HG02885 (cell line): ENCODE measurements at regions not wholly inside any gene's neighbourhood (a gene's known extent, or its start where the extent isn't known, plus 50 kb on each side); places are given as distances from the start of the nearest gene placed in this dataset.
"Not testable (repeated sequence)": the region's sequence is repeated elsewhere in the genome, so short reads cannot be mapped to it uniquely, and the experiment has no call there.

Experiments
- ATAC-seq: cut with Tn5 transposase; IDR thresholded peaks from one replicate; pipeline ENCODE4 v1.9.1; 2021; ENCODE audit warnings: mild to moderate bottlenecking; ENCODE audit not compliant: unreplicated experiment, poor library complexity

GRCh38 chr3:98644168-98644567 is 50.8 kb upstream of the CPOX start:
- no peak for ATAC-seq

- peak; percentile 80 for ATAC-seq
Observed at GRCh38 chr3:98645039-98645438, 51.6 kb upstream of the CPOX start.

GRCh38 chr3:98646680-98647079 is 53.3 kb upstream of the CPOX start:
- no peak for ATAC-seq

- ATAC-seq: no peak
Observed at GRCh38 chr3:98647197-98647596, 53.8 kb upstream of the CPOX start.

GRCh38 chr3:98650971-98651779 is 57.8 kb upstream of the CPOX start:
- no peak for ATAC-seq

- ATAC-seq: no peak
Observed at GRCh38 chr3:98651780-98652077, 58.3 kb upstream of the CPOX start.

- ATAC-seq: no peak
Observed at GRCh38 chr3:98655666-98656065, 62.3 kb upstream of the CPOX start.

GRCh38 chr3:98657457-98657856 is 64.0 kb upstream of the CPOX start:
- ATAC-seq: peak; percentile 98

GRCh38 chr3:98662699-98663098 is 69.3 kb upstream of the CPOX start:
- ATAC-seq: no peak

GRCh38 chr3:98670020-98670419 is 76.6 kb upstream of the CPOX start:
- no peak for ATAC-seq

- ATAC-seq: no peak
Observed at GRCh38 chr3:98679986-98680385, 83.2 kb upstream of the ST3GAL6 start.

- no peak for ATAC-seq
Observed at GRCh38 chr3:98680723-98681122, 82.4 kb upstream of the ST3GAL6 start.

GRCh38 chr3:98681486-98681885 is 81.7 kb upstream of the ST3GAL6 start:
- ATAC-seq: no peak

- not testable (repeated sequence) for ATAC-seq
Observed at GRCh38 chr3:98682391-98682790, 80.7 kb upstream of the ST3GAL6 start.

GRCh38 chr3:98688363-98688762 is 74.8 kb upstream of the ST3GAL6 start:
- ATAC-seq: no peak

GRCh38 chr3:98690876-98691275 is 72.3 kb upstream of the ST3GAL6 start:
- no peak for ATAC-seq

GRCh38 chr3:98691897-98692296 is 71.2 kb upstream of the ST3GAL6 start:
- ATAC-seq: no peak

GRCh38 chr3:98692787-98693473 is 70.2 kb upstream of the ST3GAL6 start:
- peak; percentile 45 for ATAC-seq

GRCh38 chr3:98695796-98696195 is 67.3 kb upstream of the ST3GAL6 start:
- no peak for ATAC-seq

GRCh38 chr3:98696296-98696695 is 66.8 kb upstream of the ST3GAL6 start:
- ATAC-seq: not testable (repeated sequence)

GRCh38 chr3:98697225-98697624 is 65.9 kb upstream of the ST3GAL6 start:
- no peak for ATAC-seq

GRCh38 chr3:98699132-98699531 is 64.0 kb upstream of the ST3GAL6 start:
- ATAC-seq: no peak
